Choroid plexus epithelial cell (primary cell): ENCODE measurements at regions not wholly inside any gene's neighbourhood (a gene's known extent, or its start where the extent isn't known, plus 50 kb on each side); places are given as distances from the start of the nearest gene placed in this dataset.

Experiments
- DNase-seq: peaks from one replicate; pipeline ENCODE4 v3.0.0-alpha.2; 2010; ENCODE audit warnings: low read depth
- H3K4me3 ChIP-seq: 2 replicates; pipeline ENCODE4 v1.5.1; 2011; ENCODE audit warnings: low read depth, mild to moderate bottlenecking, control low read depth, low read length, moderate library complexity
- TF ChIP-seq, protein P1 (sequence below): conservative IDR thresholded peaks from 2 replicates; pipeline ENCODE4 v1.5.1; 2011; ENCODE audit warnings: low read depth, mild to moderate bottlenecking, control low read depth, inconsistent platforms, low read length, moderate library complexity

DNA sequence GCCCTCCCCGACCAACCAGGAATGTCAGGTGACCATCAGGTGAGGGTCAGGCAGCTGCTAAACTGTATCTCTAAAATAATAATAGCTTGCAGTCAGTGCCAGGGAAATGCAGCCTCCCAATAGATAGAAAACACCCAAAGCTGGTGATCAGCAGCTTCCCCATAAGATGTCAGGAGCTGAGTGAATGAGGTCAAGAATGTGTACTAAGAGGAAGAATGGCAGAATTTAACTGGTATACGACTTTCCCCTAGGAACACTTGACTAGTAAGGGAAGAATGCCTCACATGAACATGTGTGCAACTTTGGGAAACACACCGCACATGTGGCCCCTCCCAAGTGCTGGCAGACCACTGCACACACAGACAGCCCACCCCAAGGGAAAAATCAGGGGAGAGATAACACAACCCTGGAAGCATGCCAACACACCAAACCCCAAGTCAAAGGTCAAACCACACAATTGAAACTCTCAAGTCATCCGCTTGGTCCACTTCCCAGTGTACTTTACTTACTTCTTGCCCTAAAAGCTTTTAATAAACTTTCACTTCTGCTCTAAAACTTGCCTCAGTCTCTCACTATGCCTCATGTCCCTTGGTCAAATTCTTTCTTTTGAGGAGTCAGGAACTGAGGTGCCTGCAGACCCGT is 806.5 kb downstream of the OTOL1 start:
- H3K4me3 ChIP-seq = no peak overlapping the region
- TF ChIP-seq, protein P1, sequence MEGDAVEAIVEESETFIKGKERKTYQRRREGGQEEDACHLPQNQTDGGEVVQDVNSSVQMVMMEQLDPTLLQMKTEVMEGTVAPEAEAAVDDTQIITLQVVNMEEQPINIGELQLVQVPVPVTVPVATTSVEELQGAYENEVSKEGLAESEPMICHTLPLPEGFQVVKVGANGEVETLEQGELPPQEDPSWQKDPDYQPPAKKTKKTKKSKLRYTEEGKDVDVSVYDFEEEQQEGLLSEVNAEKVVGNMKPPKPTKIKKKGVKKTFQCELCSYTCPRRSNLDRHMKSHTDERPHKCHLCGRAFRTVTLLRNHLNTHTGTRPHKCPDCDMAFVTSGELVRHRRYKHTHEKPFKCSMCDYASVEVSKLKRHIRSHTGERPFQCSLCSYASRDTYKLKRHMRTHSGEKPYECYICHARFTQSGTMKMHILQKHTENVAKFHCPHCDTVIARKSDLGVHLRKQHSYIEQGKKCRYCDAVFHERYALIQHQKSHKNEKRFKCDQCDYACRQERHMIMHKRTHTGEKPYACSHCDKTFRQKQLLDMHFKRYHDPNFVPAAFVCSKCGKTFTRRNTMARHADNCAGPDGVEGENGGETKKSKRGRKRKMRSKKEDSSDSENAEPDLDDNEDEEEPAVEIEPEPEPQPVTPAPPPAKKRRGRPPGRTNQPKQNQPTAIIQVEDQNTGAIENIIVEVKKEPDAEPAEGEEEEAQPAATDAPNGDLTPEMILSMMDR = no peak
- DNase-seq = peak; percentile 66

DNA sequence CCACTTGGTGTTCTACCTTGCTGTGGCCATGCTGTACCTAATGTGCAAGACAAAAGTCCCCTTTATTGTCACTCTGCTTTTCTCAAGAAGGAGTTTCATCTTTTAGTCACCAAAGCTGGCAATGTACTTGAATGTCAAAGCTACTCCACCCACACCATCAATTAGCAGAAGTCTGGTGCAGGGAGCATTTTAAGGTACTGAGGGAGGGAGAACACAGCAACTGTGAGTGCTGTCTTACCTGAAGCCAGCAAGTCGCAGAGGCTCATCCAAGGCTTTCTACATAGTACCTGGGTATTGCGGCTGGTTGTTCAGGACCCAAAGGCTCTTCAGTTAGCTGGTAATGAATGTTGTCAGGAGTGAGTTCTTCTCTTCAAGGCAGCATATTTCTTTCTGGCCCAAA is 820.4 kb downstream of the OTOL1 start:
- no peak for DNase-seq
- no peak overlapping the region for H3K4me3 ChIP-seq
- TF ChIP-seq, protein P1 = no peak

DNA sequence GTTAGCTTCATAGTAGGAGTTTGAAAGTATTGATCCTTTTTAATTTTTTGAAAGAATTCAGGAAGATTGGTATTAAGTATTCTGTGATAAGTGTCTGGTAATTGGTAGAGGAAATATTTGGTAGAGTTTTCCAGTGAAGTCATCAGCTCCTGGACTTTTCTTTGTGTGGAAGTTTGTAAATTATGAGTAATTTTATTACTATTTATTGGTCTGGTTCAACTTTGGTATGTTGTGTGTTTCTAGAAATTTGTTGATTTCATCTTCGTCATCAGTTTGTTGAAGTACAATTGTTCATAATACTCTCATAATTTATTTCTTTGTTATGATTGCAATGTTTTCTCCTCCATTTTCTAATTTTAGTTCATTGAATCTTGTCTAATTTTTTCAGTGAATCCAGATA is 832.0 kb downstream of the OTOL1 start:
- H3K4me3 ChIP-seq = no peak overlapping the region
- TF ChIP-seq, protein P1 = no peak
- DNase-seq = no peak

GRCh38 chr3:162329514-162329913 is 832.9 kb downstream of the OTOL1 start:
- DNase-seq = no peak
- TF ChIP-seq, protein P1 = no peak
- no peak overlapping the region for H3K4me3 ChIP-seq

GRCh38 chr3:162332344-162332743 is 835.7 kb downstream of the OTOL1 start:
- DNase-seq = peak; percentile 3
- no peak overlapping the region for H3K4me3 ChIP-seq
- TF ChIP-seq, protein P1 = no peak

GRCh38 chr3:162334537-162334936 is 837.9 kb downstream of the OTOL1 start:
- TF ChIP-seq, protein P1 = no peak
- DNase-seq = no peak
- H3K4me3 ChIP-seq = no peak overlapping the region

DNA sequence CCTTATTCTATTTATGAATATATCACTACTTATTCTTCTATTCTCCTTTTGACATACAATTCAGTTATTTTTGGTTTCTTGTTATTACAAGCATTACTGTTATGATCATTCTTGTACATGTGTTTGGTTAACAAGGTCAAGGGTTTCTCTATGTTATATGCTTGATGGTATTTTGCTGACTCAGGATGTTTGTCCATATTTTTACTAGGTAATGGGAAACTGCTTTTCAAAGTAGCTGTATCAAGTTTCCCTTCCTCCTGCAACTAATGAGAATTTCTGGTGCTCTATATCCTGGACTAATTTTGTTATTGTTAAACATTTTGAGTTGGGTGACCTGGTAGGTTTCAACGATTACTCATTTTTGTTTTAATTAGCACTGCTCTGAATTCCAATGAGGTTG is 841.0 kb downstream of the OTOL1 start:
- no peak overlapping the region for H3K4me3 ChIP-seq
- TF ChIP-seq, protein P1 = no peak
- peak; percentile 91 for DNase-seq
